Liver (tissue), 7 donors: ENCODE measurements at regions not wholly inside any gene's neighbourhood (a gene's known extent, or its start where the extent isn't known, plus 50 kb on each side); places are given as distances from the start of the nearest gene placed in this dataset.
"Not testable (repeated sequence)": the region's sequence is repeated elsewhere in the genome, so short reads cannot be mapped to it uniquely, and the experiment has no call there.

Experiments
- DNase-seq: peaks from one replicate; pipeline ENCODE4 v3.0.0-alpha.2; 2017; ENCODE audit warnings: low spot score
- H3K27ac ChIP-seq, 2 donors: one replicate each; pipeline ENCODE4 v1.7.0; 2013; ENCODE audit warnings: inconsistent platforms in 2 of 2, low read length in 2 of 2, control low read depth in 1 of 2, low read depth in 1 of 2, mild to moderate bottlenecking in 1 of 2
- H3K27me3 ChIP-seq, 4 donors: one replicate each; pipeline versions ENCODE4 v1.6.1 to v1.7.0; 2013; ENCODE audit warnings: low read length in 3 of 4, inconsistent platforms in 1 of 4, mild to moderate bottlenecking in 1 of 4, moderate library complexity in 1 of 4; ENCODE audit not compliant: control insufficient read depth in 4 of 4, insufficient read depth in 4 of 4
- H3K36me3 ChIP-seq, 4 donors: one replicate each; pipeline versions ENCODE4 v1.6.1 to v1.7.0; 2013; ENCODE audit warnings: low read length in 3 of 4, mild to moderate bottlenecking in 3 of 4, low read depth in 1 of 4, moderate library complexity in 1 of 4; ENCODE audit not compliant: control insufficient read depth in 4 of 4, insufficient read depth in 3 of 4
- H3K4me1 ChIP-seq, 4 donors: one replicate each; pipeline versions ENCODE4 v1.6.1 to v1.7.0; 2013; ENCODE audit warnings: low read length in 3 of 4, mild to moderate bottlenecking in 3 of 4, moderate library complexity in 1 of 4; ENCODE audit not compliant: control insufficient read depth in 4 of 4, insufficient read depth in 4 of 4
- H3K4me3 ChIP-seq, 3 donors: one replicate each; pipeline versions ENCODE4 v1.6.1 to v1.7.0; 2013; ENCODE audit warnings: low read length in 3 of 3, control low read depth in 1 of 3, low read depth in 1 of 3, mild to moderate bottlenecking in 1 of 3
- H3K9ac ChIP-seq, 2 donors: one replicate each; pipeline ENCODE4 v1.7.0; 2013; ENCODE audit warnings: low read length in 2 of 2, mild to moderate bottlenecking in 2 of 2, moderate library complexity in 2 of 2, control low read depth in 1 of 2, low read depth in 1 of 2
- H3K9me3 ChIP-seq, 4 donors: one replicate each; pipeline versions ENCODE4 v1.6.1 to v1.7.0; 2013; ENCODE audit warnings: low read length in 3 of 4; ENCODE audit not compliant: control insufficient read depth in 4 of 4
- EGR1 ChIP-seq, 2 donors: IDR thresholded peaks; 2 replicates each; pipeline ENCODE4 v1.6.1; 2016 to 2018; ENCODE audit warnings: antibody characterized with exemption in 2 of 2, low read depth in 2 of 2
- FOXA1 ChIP-seq: IDR thresholded peaks from 2 replicates; pipeline ENCODE4 v1.6.1; 2016; ENCODE audit warnings: antibody characterized with exemption
- GABPA ChIP-seq, 2 donors: IDR thresholded peaks in 1 of 2; conservative IDR thresholded peaks in 1 of 2; 2 replicates each; pipeline ENCODE4 v1.6.1; 2016; ENCODE audit warnings: antibody characterized with exemption in 2 of 2, mild to moderate bottlenecking in 1 of 2, moderate library complexity in 1 of 2
- JUND ChIP-seq, 2 donors: IDR thresholded peaks; 2 replicates each; pipeline ENCODE4 v1.6.1; 2016; ENCODE audit warnings: antibody characterized with exemption in 2 of 2
- RAD21 ChIP-seq, 2 donors: IDR thresholded peaks; 2 replicates each; pipeline ENCODE4 v1.6.1; 2016; ENCODE audit warnings: antibody characterized with exemption in 2 of 2, mild to moderate bottlenecking in 2 of 2
- REST ChIP-seq: IDR thresholded peaks from 2 replicates; pipeline ENCODE4 v1.6.1; 2016; ENCODE audit warnings: antibody characterized with exemption, mild to moderate bottlenecking
- YY1 ChIP-seq: IDR thresholded peaks from 2 replicates; pipeline ENCODE4 v1.6.1; 2016; ENCODE audit warnings: antibody characterized with exemption, mild to moderate bottlenecking
- WGBS: extraction: QIAGEN DNeasy Blood & Tissue Kit; methylation state at CpG from one replicate; pipeline ENCODE4 v1.1.7; 2013; 5-methylcytosine and 5-hydroxymethylcytosine counted together
- TF ChIP-seq, protein P1 (sequence below): IDR thresholded peaks from 2 replicates; pipeline ENCODE4 v1.6.1; 2016; ENCODE audit warnings: antibody characterized with exemption
- donor health status: healthy.
- donor health status: healthy.
- donor health status: healthy.
- donor health status: healthy.

DNA sequence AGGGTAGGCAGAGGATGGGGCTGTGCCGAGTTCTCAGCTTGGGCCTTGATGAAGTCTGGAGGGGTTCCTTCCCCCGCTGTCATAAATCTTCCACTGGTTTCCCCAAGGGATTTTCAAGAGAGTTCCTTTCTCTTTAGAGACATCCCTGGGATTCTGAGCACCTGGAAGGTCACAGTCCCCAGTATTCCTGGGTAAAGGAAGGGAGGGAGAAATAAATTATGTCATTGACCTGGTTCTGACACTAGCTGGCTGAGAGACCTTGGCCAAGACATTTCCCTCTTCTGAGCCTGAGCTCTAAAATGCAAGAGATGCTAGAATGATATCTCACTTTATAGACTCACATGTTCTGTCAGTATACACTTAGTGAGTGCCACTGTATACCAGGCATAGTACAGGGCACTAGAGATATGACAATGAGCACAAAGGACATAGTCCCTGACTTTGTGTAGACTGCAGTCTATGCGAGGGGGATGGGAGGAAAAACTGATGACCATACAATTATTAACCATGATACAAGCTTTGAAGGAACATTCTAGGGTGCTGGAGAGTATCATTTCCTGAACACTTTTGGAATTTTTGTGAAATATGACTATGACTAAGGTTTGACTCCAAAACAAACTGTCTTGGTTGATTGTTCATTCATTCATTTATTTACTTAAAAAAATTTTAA lies 165.8 kb upstream of the JUN start:
- Histone ChIP-seq H3K36me3 (no peaks in the 10 kb centered on the region), H3K9me3 (no peaks in the 10 kb centered on the region), H3K9ac (no peak overlapping the region), H3K27me3 (no peaks in the 10 kb centered on the region), H3K27ac (no peak overlapping the region), H3K4me1 (no peaks in the 10 kb centered on the region), H3K4me3 (no peak overlapping the region)
- TF ChIP-seq, protein P1, sequence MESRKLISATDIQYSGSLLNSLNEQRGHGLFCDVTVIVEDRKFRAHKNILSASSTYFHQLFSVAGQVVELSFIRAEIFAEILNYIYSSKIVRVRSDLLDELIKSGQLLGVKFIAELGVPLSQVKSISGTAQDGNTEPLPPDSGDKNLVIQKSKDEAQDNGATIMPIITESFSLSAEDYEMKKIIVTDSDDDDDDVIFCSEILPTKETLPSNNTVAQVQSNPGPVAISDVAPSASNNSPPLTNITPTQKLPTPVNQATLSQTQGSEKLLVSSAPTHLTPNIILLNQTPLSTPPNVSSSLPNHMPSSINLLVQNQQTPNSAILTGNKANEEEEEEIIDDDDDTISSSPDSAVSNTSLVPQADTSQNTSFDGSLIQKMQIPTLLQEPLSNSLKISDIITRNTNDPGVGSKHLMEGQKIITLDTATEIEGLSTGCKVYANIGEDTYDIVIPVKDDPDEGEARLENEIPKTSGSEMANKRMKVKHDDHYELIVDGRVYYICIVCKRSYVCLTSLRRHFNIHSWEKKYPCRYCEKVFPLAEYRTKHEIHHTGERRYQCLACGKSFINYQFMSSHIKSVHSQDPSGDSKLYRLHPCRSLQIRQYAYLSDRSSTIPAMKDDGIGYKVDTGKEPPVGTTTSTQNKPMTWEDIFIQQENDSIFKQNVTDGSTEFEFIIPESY: no peak
- TF ChIP-seq EGR1 (IDR thresholded peaks at IDR 0.05; ENCODE audit: low read depth in 2 of 2): no peak
- no peak for TF ChIP-seq FOXA1
- TF ChIP-seq REST: no peak
- no peak for TF ChIP-seq YY1
- 98% methylated on average over 3 of the region's 3 CpGs for WGBS
- DNase-seq: no peak

GRCh38 chr1:58950897-58951296 lies 167.1 kb upstream of the JUN start:
- no peaks in the 10 kb centered on the region for H3K9me3 ChIP-seq
- no peak overlapping the region for H3K4me3 ChIP-seq
- no peak overlapping the region for H3K27ac ChIP-seq
- WGBS: 96% methylated on average over 7 of the region's 7 CpGs
- H3K4me1 ChIP-seq: no peaks in the 10 kb centered on the region
- DNase-seq: no peak
- H3K36me3 ChIP-seq: no peaks in the 10 kb centered on the region
- H3K27me3 ChIP-seq: no peaks in the 10 kb centered on the region
- H3K9ac ChIP-seq: no peak overlapping the region
- TF ChIP-seq GABPA (IDR thresholded peaks at IDR 0.05 in 1 of 2, conservative IDR thresholded peaks at IDR 0.05 in 1 of 2) (no peak), JUND (IDR thresholded peaks at IDR 0.05) (no peak), RAD21 (IDR thresholded peaks at IDR 0.05) (peak in 1 of 2 donors; percentile 54), YY1 (no peak)

DNA sequence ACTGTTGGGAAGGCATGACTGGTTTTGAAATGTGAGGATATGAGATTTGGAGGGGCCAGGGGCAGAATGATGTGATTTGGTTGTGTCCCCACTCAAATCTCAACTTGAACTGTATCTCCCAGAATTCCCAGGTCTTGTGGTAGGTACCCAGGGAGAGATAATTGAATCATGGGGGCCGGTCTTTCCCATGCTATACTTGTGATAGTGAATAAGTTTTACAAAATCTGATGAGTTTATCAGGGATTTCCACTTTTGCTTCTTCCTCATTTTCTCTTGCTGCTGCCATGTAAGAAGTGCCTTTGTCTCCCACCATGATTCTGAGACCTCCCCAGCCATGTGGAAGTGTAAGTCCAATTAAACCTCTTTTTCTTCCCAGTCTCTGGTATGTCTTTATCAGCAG lies 170.1 kb upstream of the JUN start:
- not testable (repeated sequence) for H3K4me1 ChIP-seq, H3K4me3 ChIP-seq, H3K9ac ChIP-seq, H3K9me3 ChIP-seq, H3K27me3 ChIP-seq, DNase-seq, H3K36me3 ChIP-seq, H3K27ac ChIP-seq
- 100% methylated on average over 1 of the region's 1 CpG for WGBS

DNA sequence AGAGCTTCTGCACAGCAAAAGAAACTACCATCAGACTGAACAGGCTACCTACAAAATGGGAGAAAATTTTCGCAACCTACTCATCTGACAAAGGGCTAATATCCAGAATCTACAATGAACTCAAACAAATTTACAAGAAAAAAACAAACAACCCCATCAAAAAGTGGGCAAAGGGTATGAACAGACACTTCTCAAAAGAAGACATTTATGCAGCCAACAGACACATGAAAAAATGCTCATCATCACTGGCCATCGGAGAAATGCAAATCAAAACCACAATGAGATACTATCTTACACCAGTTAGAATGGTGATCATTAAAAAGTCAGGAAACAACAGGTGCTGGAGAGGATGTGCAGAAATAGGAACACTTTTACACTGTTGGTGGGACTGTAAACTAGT lies 179.4 kb upstream of the JUN start:
- not testable (repeated sequence) for H3K4me1 ChIP-seq, H3K9ac ChIP-seq, DNase-seq, H3K4me3 ChIP-seq, H3K36me3 ChIP-seq, H3K27ac ChIP-seq, H3K27me3 ChIP-seq, H3K9me3 ChIP-seq
- 96% methylated on average over 2 of the region's 2 CpGs for WGBS
